DND-41 (cell line): ENCODE measurements at regions not wholly inside any gene's neighbourhood (a gene's known extent, or its start where the extent isn't known, plus 50 kb on each side); places are given as distances from the start of the nearest gene placed in this dataset.
"Not testable (repeated sequence)": the region's sequence is repeated elsewhere in the genome, so short reads cannot be mapped to it uniquely, and the experiment has no call there.

ENCODE experiments used
- ATAC-seq: fragments of 200-7000 bp; cut with Tn5 transposase; 3 replicates; pipeline ENCODE4 v1.9.1; 2021; ENCODE audit warnings: low read depth; ENCODE audit not compliant: insufficient read depth
- DNase-seq: peaks from one replicate; pipeline ENCODE4 v3.0.0-alpha.2; 2020
- H2AFZ ChIP-seq: 2 replicates; pipeline ENCODE4 v1.6.0; 2012; ENCODE audit warnings: low read depth, low read length
- H3K27ac ChIP-seq: 2 replicates; pipeline ENCODE4 v1.5.1; 2012; ENCODE audit warnings: low read length, inconsistent platforms
- H3K27me3 ChIP-seq: fragments of 200-600 bp; sonication (generic); 2 replicates; pipeline ENCODE4 v1.6.0; 2012; ENCODE audit warnings: low read length, mild to moderate bottlenecking, inconsistent platforms; ENCODE audit not compliant: insufficient read depth, poor library complexity
- H3K36me3 ChIP-seq: 2 replicates; pipeline ENCODE4 v1.5.1; 2012; ENCODE audit warnings: low read length, inconsistent platforms; ENCODE audit not compliant: insufficient read depth
- H3K4me1 ChIP-seq: 2 replicates; pipeline ENCODE4 v1.5.1; 2012; ENCODE audit warnings: mild to moderate bottlenecking, low read length; ENCODE audit not compliant: insufficient read depth
- H3K4me2 ChIP-seq: 2 replicates; pipeline ENCODE4 v1.6.0; 2012; ENCODE audit warnings: mild to moderate bottlenecking, moderate library complexity, low read length, inconsistent platforms; ENCODE audit not compliant: insufficient read depth
- H3K4me3 ChIP-seq, 2 experiments: fragments of 200-600 bp in 1 of 2; shearing (Covaris generic) in 1 of 2; 2 replicates each; pipeline ENCODE4 v1.5.1; 2012 to 2016; ENCODE audit warnings: inconsistent platforms in 2 of 2, low read length in 2 of 2, mild to moderate bottlenecking in 2 of 2, low read depth in 1 of 2, moderate library complexity in 1 of 2
- H3K79me2 ChIP-seq: 2 replicates; pipeline ENCODE4 v1.6.0; 2012; ENCODE audit warnings: low read length, inconsistent platforms; ENCODE audit not compliant: insufficient read depth
- H3K9ac ChIP-seq: 2 replicates; pipeline ENCODE4 v1.6.0; 2012; ENCODE audit warnings: low read depth, mild to moderate bottlenecking, inconsistent platforms, low read length, moderate library complexity
- H3K9me3 ChIP-seq: 2 replicates; pipeline ENCODE4 v1.5.1; 2012; ENCODE audit warnings: low read length, moderate library complexity, mild to moderate bottlenecking, inconsistent platforms; ENCODE audit not compliant: insufficient read depth, severe bottlenecking
- H4K20me1 ChIP-seq: 2 replicates; pipeline ENCODE4 v1.6.0; 2012; ENCODE audit warnings: low read length; ENCODE audit not compliant: insufficient read depth
- CTCF ChIP-seq: IDR thresholded peaks from 2 replicates; pipeline ENCODE4 v1.5.1; 2012; ENCODE audit warnings: borderline replicate concordance, low read length, moderate library complexity, mild to moderate bottlenecking; ENCODE audit not compliant: poor library complexity, severe bottlenecking; ENCODE audit errors: extremely low read depth
- EZH2 ChIP-seq: IDR thresholded peaks from 3 replicates; pipeline ENCODE4 v1.6.1; 2012; ENCODE audit warnings: borderline replicate concordance, low read depth, mild to moderate bottlenecking, moderate library complexity, low read length, inconsistent platforms; ENCODE audit not compliant: severe bottlenecking

- no peak overlapping the region for H2AFZ ChIP-seq
- no peak overlapping the region for H3K9ac ChIP-seq
- DNase-seq (no peak), ATAC-seq (no peak)
- no peak overlapping the region for H3K27ac ChIP-seq
- H3K9me3 ChIP-seq = no peaks in the 10 kb centered on the region
- H3K4me1 ChIP-seq = no peaks in the 10 kb centered on the region
- TF ChIP-seq CTCF (no peak), EZH2 (no peak)
- no peak overlapping the region for H3K4me3 ChIP-seq
- H4K20me1 ChIP-seq = no peaks in the 10 kb centered on the region
- no peak overlapping the region for H3K4me2 ChIP-seq
- H3K27me3 ChIP-seq = no peaks in the 10 kb centered on the region
- no peaks in the 10 kb centered on the region for H3K36me3 ChIP-seq
- H3K79me2 ChIP-seq = no peaks in the 10 kb centered on the region
Observed at GRCh38 chr6:140201787-140202458, 827.5 kb upstream of the CITED2 start.

GRCh38 chr6:140193269-140193668 lies 818.8 kb upstream of the CITED2 start:
- Histone ChIP-seq H3K9ac (no peak overlapping the region), H3K79me2 (no peaks in the 10 kb centered on the region), H4K20me1 (no peaks in the 10 kb centered on the region), H3K27ac (no peak overlapping the region), H3K36me3 (no peaks in the 10 kb centered on the region), H2AFZ (no peak overlapping the region), H3K27me3 (no peaks in the 10 kb centered on the region), H3K4me1 (no peaks in the 10 kb centered on the region), H3K4me3 (no peak overlapping the region), H3K4me2 (no peak overlapping the region), H3K9me3 (peaks cover 7% of the 10 kb centered on the region)
- no peak for TF ChIP-seq EZH2
- TF ChIP-seq CTCF = no peak
- ATAC-seq = no peak
- no peak for DNase-seq

- Histone ChIP-seq H2AFZ (no peak overlapping the region), H3K27me3 (no peaks in the 10 kb centered on the region), H3K4me3 (no peak overlapping the region), H3K36me3 (no peaks in the 10 kb centered on the region), H3K9me3 (peaks cover 7% of the 10 kb centered on the region), H3K4me2 (no peak overlapping the region), H3K79me2 (no peaks in the 10 kb centered on the region), H3K4me1 (no peaks in the 10 kb centered on the region), H4K20me1 (no peaks in the 10 kb centered on the region), H3K27ac (no peak overlapping the region), H3K9ac (no peak overlapping the region)
- DNase-seq = no peak
- TF ChIP-seq CTCF (no peak), EZH2 (no peak)
- ATAC-seq = no peak
Observed at GRCh38 chr6:140192018-140192417, 817.6 kb upstream of the CITED2 start.

- not testable (repeated sequence) for H3K4me1 ChIP-seq, ATAC-seq, H3K36me3 ChIP-seq, H3K9ac ChIP-seq, H3K4me3 ChIP-seq, H2AFZ ChIP-seq, H3K79me2 ChIP-seq, H3K27me3 ChIP-seq, DNase-seq, H4K20me1 ChIP-seq, H3K27ac ChIP-seq, H3K9me3 ChIP-seq, H3K4me2 ChIP-seq
Observed at GRCh38 chr6:140189263-140189662, 814.8 kb upstream of the CITED2 start.
